Islet precursor cell (in vitro differentiated cells): ENCODE measurements at regions not wholly inside any gene's neighbourhood (a gene's known extent, or its start where the extent isn't known, plus 50 kb on each side); places are given as distances from the start of the nearest gene placed in this dataset.
"Not testable (repeated sequence)": the region's sequence is repeated elsewhere in the genome, so short reads cannot be mapped to it uniquely, and the experiment has no call there.

Source experiments
- DNase-seq: peaks from one replicate; pipeline ENCODE4 v3.0.0-alpha.2; 2018

DNA sequence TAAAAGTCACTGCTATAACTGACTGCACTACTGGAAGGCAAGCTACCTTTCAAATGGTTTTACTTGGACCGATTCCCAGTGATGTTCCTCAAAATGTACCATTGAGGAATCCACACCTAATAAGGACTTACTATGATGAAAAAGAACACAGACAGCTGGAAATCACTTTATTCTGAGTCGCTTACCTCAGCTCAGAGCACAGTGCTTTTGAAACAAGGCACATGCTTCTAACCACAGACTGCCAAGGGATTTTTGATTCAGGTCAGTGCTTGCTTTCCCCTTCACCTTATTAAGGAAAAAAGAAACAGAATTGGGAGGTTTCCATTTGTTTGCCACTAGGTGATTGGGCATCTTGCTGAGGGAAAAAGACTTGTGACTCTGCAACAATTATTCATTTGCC is 707.5 kb upstream of the FSHR start:
- DNase-seq, result no peak

DNA sequence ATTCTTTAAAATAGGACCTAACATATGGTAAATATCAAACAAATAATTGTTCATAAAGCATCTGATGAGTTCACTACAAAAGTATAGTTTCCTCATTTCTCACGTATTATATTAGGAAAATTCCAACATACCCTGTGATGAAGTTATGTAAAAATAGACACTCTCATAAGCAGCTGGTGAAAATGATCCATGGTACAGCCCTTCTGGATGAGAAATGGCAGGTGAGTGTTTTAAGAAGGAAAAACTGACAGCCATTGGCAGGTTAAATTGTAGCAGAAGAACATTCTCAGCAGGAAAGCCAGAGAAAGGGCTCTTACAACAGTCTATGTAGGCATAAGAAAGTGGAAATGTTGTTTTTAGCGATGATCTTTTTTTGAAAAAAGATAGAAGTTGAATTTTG is 706.5 kb upstream of the FSHR start:
- no peak for DNase-seq

DNA sequence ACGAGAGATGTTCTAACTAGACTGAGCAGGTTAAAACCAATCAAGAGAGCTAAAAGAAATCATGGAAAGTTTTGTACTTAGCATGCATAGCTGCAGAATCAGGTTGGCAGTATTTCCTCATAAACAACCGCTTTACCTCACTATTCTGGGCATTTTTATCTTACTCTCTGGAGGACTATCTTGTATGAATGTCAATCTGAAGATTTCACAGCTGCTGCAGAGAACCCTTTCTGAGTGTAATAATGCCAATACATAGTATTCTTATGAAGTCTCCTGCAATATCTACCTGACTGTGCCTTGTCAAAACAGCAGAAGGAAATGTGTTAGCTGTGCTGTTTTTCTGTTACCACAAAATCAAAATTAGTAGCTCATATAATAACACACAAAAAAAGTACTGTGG is 705.9 kb upstream of the FSHR start:
- no peak for DNase-seq

DNA sequence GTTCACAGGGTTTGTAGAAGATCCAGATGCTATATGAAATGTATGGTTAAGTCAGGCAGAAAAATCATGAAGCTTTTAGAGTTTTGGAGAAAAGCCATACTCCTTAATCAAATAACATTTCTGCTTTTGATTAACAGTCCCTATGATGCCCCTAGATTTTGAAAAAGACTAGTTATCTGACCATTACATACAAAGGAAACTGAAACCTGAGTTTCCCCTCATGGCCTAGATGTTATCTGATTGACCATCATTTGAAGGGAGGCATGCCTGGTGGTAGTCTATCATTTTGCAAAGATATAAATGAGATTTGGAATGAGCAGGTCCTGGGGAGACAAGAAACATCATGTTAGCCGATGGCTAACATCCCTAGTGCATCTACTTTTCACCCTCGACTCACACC is 704.3 kb upstream of the FSHR start:
- DNase-seq, result no peak

DNA sequence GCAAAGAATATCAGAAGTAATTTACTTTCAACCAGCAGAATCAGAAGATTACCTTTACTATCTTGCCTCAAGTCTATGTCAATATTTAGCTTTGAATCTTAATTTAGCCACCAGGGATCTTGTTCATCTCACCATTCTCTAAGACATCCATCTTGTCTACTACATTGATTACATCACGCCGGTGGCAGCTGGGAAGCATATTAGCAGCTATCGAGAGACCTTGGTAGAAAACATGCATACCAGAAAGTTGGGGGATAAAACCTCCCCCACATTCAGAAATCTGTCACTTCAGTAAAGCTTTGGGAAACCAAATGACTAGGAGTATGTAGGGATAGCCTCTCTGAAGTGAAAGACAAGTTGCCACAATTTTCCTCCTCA is 703.8 kb upstream of the FSHR start:
- no peak for DNase-seq

DNA sequence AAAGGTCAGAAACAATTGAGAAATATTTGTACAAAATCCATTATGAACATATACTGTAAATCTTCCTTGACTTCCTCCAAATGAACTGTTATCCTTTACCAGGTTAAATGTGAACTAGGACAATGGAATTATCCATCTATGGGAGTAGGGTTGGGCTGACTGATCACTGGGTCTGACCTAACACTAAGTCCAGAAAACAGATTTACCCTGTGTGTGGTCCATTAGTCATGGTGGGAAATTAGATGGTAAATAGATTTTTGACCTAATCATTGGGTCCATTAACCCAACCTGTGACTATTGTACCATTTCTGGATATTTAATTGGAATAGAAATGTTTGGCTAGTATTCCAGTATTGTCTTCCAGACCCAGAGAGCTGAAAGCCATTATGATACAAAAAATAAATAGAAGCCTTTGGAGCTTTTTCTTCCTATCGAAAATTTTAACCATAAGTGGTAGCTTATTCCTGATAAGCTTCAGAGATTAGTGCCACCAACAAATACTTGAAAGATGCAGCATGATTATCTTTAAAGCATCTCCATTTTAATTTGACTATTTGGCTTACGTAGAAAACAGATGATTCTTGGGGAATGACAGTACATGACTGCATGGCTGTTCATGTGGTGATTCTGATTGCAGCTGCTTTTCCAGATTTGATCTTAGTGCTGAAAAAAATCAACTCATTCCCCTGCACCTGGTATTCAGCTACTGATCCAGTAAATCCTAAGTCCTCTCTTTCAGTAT is 703.2 kb upstream of the FSHR start:
- DNase-seq, result no peak

DNA sequence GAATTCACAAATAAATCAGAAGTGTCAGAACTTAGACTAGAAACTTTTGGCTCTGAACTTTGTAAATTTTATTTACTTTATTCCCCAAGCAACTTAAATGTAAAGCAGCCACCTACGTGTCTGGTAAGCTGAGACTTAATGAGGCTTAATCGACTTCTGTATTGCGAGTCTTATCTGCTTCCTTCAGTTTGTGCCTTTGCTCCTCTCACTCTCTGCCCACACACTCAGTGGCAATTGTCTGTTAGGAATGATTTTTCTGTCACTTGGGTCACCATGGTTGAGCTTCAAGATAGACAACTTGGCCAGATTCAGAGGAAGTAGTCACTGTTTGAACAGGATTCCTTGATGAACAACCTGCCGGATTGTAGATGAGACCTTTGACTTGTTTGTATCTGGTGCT is 691.4 kb upstream of the FSHR start:
- DNase-seq, result no peak

DNA sequence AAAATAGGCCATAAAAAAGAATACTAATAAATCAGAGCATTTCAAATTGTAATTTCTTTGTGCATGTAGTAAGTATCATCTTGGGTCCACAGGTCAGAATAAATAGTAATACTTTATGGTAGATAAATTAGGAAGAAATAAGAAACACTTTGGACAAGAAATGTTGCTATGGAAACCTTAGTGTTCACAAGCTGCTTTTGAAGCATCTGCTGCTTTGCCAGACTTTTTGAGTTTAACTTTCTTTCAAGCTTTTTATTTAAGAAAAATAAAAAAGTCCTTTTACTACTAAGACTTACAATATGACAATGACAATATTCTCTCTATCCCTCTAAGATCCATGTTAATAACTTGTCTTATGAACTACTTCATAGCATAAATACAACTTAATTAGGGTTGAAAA is 690.7 kb upstream of the FSHR start:
- no peak for DNase-seq

DNA sequence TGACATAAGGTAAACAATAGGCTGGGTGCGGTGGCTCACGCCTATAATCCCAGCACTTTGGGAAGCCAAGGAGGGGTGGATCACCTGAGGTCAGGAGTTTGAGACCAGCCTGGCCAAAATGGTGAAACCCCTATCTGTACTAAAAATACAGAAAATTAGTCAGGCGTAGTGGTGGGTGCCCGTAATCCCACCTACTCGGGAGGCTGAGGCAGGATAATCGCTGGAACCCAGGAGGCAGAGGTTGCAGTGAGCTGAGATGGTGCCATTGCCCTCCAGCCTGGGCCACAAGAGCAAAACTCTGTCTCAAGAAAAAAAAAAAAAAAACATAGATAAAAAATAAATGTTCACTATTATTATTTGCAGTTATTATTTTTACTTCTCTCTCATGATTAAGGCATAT is 689.8 kb upstream of the FSHR start:
- DNase-seq, result not testable (repeated sequence)

DNA sequence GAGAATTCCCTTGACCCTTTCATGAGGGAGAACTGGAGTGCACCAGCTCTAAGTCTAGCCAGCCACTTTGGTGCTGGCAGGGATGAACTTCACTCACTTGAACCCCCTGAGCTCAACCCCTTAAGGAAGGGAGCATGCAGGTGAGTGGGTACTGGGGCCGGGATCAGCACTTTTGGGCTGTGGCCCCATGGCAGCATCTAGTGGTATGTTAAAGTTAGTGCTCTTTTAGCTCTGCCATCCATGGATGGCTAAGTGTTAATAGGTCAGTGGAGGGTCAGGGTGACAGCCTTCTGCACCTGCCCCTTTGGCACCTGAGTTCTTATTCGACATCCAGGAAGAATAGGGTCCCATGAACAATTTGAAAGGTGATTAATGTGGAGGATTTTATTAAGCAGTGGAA is 689.0 kb upstream of the FSHR start:
- DNase-seq, result no peak

DNA sequence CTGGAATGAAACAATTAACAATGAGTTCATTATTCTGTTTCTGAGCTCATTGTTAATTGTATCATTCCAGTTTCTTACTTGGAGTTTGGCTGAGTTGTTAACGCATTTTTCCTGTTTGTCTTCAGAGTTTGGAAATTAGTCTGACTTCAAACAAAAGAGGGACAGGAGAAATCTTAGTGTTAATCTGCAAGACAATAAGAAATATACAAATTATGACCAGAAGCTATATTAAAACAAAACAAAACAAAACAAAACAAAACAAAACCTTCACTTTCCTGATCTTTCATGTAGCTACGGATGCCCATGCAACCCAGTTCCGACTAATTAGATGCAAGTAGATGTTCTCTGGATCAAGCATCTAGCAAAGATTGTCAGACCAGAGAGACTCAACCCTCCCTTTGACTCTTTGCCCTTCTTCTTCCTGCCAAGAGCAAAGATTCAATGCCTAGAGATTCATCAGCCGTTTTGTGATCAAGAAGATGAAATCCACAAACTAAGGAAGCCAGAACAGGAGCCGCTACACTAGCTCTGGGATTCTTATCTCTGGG is 686.2 kb upstream of the FSHR start:
- no peak for DNase-seq

DNA sequence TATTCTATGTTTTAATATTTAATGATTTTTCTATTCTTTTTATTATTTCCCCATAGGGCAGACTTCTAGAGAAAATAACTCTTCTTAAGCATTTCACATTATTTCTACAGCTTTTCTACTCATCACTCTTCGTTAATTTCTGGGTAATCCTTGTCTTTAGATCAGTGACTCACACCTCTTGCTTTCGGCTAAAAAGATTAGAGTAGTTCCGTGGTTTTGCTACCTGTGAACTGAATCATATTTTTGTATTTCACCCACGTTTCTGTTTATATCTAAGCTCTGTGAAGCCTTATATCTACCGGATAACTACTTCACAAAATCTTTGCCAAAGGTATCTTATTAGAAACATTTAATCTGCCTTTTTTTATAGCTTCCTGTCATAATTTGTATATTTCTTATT is 685.5 kb upstream of the FSHR start:
- no peak for DNase-seq

DNA sequence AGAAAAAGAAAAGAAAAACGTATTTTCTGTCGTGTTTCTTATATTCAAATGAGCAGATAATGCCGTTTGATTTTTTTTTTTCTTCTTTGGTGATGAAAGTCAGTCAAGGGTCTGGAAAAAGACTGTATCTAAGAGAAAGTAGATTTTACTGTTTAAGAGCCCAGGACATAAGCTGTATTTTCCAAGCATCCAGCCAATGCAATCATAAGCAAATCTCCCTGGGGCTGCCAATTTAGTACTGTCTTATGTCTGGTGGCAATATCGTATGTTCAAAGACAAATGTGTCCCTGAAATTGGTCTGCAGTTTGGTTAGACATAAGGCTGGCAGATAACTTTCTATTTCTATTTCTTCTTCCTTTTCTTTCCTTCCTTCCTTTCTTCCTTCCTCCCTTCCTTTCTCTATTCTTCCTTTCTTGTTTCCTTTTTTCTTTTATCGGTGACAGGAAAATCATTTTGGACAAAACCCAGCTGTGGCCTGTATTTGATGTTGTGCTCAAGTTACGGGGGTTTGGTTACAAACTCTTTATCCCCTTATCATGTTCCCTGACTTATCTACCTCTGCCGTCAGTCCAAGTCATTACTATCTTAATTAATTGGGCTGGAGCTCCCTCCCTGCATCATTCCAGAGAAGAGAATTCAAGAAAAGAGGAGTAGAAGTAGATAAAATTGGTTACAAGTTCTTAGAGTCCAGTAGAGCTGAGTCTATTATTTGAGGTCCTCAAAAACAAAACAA is 683.4 kb upstream of the FSHR start:
- DNase-seq, result no peak

DNA sequence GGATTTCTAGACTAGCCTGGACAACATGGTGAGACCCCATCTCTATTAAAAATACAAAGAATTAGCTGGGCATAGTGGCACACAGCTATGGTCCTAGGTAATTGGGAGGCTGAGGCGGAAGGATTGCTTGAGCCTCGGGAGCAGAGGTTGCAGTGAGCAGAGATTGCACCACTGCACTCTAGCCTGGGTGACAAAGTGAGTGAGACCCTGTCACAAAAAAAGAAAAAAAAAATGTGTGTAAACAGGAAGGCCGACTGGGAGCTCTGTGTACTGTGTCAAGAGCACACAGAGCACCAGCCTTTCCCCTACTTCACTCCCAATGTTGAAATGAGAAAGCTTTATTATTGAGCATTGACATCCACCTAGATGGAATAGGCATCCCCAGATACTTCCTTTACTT is 681.7 kb upstream of the FSHR start:
- DNase-seq, result no peak

DNA sequence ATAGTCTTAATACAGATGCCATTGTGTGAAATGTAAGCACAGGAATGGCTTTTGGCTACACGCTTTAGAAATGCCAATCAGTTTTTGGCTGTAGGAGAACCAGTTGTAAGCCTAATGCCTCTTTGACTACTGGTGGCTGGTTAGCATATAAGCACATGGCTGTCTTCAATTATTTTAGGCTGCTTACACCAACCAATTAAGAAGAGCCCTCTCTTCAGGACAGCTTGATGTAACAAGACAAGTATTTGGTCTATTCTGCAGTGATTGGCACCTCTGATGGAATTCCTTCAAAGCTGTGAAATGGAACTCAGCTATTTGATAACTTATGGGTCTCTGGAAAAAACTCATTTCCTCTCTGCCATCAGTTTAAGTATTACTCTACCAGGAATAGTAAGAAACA is 680.1 kb upstream of the FSHR start:
- DNase-seq, result no peak

DNA sequence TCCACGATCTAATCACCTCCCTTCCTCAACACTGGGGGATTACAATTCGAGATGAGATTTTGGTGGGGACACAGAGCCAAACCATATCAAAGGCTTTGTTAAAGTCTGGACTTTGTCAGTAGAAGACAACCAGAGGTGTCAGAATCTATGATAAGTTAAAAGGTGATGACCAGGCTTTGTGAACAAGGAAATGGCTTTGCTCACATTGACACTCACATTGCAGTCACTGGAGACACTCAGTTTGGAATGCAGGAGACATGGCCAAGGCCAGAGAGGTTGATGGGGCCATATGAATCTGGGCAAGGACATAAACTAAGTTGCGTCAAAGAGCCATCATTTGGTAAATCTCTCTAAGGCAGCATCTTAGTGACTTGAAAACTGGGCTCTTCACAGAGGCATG is 678.2 kb upstream of the FSHR start:
- peak; percentile 64 for DNase-seq

DNA sequence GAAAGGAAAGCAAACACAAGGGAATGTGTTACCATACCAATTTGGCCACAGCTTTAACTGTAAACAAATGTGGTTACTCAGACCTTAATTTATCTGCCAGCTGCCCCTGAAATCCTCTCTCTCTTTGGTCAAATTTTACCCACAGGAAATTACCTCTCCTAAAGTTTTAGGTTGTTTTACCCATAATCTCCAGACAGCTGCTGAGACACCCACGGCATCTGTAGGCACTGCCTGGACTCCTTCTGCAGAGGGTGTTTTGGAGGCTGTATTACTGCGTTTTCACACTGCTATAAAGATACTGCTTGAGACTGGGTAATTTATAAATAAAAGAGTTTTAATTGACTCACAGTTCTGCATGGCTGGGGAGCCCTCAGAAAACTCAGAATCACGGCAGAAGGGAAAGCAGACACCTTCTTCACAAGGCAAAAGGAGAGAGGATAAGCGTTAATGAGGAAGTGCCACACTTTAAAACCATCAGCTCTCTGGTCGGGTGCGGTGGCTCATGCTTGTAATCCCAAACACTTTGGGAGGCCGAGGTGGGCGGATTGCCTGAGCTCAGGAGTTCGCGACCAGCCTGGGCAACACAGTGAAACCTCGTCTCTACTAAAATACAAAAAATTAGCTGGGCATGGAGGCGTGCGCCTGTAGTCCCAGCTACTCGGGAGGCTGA is 677.5 kb upstream of the FSHR start:
- DNase-seq, result no peak

DNA sequence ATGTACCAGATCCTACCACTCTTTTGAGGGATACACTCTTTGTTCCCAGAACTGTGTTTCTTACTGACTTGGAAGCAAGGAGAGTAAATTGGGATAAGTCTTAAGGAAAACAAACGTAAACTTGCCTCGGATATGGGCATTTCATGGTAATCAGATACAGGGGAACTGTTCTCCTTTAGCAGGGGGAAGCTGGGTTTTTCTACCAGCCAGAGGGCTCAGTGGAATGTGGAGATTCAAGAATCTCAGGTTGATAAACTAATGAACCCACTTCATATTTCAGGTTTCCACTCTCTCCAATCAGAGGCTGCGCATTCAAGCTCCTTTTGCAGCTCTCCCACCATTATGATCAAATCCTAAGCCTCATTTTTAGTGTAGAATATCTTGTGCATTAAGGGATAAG is 676.5 kb upstream of the FSHR start:
- DNase-seq, result no peak

DNA sequence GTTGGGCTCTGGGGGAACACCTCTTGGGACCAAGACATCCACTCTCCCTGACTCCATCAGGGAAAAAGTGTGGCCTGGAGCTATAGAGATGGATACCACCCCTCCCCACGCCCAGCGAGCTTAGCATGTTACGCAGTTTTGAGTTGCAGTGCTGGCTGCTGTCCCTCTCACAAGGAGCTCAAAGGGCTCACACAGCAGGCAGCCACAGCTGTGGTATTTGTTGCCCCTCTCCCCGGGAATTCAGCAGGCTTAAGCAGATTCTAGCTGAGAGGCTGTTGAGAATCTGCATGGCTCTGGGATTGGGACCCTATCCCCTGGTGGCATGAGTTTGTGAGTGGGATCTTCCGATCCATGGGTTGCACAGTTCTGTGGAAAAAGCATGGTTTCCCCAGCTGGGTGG is 673.1 kb upstream of the FSHR start:
- no peak for DNase-seq

DNA sequence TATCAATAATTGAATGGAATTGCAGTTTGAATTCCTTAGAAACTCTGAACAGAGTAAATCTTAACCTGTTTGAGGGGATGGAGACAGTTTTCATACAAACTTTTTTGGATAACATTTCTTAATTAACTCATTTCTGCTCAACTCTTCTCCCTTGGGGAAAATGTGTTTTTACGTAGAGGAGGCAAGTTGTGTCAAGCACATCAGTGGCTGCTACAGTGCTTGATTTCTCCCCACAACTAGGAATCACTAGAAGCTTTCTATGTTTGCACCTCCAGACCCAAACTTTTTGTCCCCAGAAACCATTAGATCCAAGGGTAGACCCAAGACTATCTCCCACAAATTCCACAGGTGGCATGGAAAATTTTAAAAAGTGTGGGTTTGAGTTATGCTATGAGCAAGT is 658.9 kb upstream of the FSHR start:
- DNase-seq, result no peak

DNA sequence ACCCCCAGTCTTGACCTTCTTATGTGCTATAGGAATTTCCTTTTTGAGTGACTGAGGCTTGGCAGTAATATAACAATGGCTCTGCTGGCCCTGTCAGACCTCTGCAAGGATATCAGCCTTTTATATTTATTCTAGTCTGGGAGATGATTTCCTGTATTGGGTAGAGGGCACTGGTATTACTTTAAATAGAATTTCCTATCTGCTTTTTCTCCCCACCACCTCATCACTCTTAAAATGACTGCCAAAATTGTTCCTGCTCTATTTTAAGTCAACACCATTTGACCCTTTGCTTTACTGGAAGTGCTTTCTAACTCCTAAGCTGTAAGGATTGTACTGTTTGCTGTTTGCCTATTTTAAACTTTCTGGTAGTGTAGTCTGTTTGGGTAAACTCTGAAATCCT is 658.4 kb upstream of the FSHR start:
- no peak for DNase-seq

DNA sequence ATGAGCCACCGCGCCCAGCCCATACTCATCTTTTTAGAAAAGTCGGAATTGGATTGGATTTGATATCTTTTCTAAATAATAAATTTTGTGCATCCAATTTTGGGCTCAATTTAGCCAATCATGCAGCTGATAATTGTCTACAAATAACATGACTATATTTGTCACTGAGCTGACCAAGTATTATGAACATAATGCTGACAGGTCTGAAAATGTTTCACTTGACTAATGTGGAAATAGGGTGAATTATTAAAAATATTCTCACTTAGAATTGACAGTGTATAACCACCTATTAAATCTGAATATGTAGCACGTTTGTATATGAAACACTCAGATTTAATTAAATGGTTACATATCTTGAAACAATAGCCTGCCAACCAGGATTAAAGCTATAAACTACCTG is 657.2 kb upstream of the FSHR start:
- no peak for DNase-seq

DNA sequence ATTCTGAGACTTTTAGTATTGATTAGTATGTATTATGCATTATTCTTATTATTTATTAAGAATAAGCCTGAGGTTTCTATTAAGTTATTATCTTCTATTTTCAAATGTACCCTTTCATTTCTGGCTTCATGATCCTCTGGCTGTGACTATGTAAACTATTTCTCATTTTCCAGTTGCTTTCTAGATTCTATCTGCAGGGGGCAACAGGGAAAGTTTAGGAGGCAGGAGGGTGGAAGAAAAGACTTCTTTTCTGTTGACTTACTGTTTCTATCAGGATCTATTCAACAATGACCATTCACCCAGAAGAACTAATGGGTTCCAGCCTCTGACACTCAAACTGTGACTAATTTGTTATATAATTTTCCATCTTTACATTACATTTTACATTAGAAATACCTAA is 653.4 kb upstream of the FSHR start:
- DNase-seq, result no peak

DNA sequence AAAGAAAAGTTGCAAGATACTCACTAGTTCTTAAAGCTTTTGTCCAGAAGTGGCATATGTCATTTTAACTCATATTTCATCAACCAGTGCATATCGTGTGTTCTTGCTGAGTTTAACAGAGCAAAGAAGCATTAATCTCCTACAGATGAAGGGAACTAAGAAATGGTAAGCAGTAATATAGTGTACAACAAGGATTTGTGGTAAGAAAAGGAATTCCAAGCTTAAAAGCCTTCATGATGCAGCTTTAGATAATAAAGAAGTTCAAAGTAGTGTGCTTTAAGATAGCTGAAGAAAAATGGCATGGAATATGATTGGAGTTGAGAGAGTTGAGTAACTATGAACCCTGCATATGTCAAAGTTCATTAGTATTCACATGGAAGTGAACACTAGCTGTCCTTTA is 649.8 kb upstream of the FSHR start:
- no peak for DNase-seq
